ENCODE measurements at regions not wholly inside any gene's neighbourhood (a gene's known extent, or its start where the extent isn't known, plus 50 kb on each side); places are given as distances from the start of the nearest gene placed in this dataset.
"Not testable (repeated sequence)": the region's sequence is repeated elsewhere in the genome, so short reads cannot be mapped to it uniquely, and the experiment has no call there.

DNA sequence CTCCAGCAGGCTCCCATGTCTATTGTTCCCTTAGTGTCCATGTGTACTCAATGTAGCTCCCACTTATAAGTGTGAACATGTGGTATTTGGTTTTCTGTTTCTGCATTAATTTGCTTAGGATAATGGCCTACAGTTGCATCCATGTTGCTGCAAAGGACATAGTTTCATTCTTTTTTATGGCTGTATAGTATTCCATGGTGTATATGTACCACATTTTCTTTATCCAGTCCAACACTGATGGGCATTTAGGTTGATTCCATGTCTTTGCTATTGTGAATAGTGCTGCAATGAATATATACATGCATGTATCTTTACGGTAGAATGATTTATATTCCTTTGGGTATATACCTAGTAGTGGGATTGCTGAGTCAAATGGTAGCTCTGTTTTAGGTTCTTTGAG lies 116.5 kb upstream of the UGP2 start:
- not testable (repeated sequence) for TF ChIP-seq RXRA (IDR thresholded peaks at IDR 0.05; ENCODE audit: borderline replicate concordance, low read depth); YY1 (IDR thresholded peaks at IDR 0.05; ENCODE audit: low read depth); CHD2 (IDR thresholded peaks at IDR 0.05; ENCODE audit: low read length, partially characterized antibody); RAD21 (IDR thresholded peaks at IDR 0.05; ENCODE audit: low read length); POLR2AphosphoS5 (IDR thresholded peaks at IDR 0.05; ENCODE audit: low read depth, low read length); REST (IDR thresholded peaks at IDR 0.05; ENCODE audit: low read depth, low read length); EZH2phosphoT487 (IDR thresholded peaks at IDR 0.05; ENCODE audit: borderline replicate concordance, low read depth); TAF1 (IDR thresholded peaks at IDR 0.05; ENCODE audit: borderline replicate concordance, low read depth, low read length); NFIC (IDR thresholded peaks at IDR 0.05; ENCODE audit: borderline replicate concordance); GABPA (IDR thresholded peaks at IDR 0.05; ENCODE audit: low read depth); FOXJ3 (CRISPR knock-in tag; IDR thresholded peaks at IDR 0.05)
- TF ChIP-seq, protein P1, sequence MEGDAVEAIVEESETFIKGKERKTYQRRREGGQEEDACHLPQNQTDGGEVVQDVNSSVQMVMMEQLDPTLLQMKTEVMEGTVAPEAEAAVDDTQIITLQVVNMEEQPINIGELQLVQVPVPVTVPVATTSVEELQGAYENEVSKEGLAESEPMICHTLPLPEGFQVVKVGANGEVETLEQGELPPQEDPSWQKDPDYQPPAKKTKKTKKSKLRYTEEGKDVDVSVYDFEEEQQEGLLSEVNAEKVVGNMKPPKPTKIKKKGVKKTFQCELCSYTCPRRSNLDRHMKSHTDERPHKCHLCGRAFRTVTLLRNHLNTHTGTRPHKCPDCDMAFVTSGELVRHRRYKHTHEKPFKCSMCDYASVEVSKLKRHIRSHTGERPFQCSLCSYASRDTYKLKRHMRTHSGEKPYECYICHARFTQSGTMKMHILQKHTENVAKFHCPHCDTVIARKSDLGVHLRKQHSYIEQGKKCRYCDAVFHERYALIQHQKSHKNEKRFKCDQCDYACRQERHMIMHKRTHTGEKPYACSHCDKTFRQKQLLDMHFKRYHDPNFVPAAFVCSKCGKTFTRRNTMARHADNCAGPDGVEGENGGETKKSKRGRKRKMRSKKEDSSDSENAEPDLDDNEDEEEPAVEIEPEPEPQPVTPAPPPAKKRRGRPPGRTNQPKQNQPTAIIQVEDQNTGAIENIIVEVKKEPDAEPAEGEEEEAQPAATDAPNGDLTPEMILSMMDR (IDR thresholded peaks at IDR 0.05), result not testable (repeated sequence)
- TF ChIP-seq, protein P2, sequence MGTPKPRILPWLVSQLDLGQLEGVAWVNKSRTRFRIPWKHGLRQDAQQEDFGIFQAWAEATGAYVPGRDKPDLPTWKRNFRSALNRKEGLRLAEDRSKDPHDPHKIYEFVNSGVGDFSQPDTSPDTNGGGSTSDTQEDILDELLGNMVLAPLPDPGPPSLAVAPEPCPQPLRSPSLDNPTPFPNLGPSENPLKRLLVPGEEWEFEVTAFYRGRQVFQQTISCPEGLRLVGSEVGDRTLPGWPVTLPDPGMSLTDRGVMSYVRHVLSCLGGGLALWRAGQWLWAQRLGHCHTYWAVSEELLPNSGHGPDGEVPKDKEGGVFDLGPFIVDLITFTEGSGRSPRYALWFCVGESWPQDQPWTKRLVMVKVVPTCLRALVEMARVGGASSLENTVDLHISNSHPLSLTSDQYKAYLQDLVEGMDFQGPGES (IDR thresholded peaks at IDR 0.05; ENCODE audit: low read depth, low read length), result not testable (repeated sequence)

Measured in SK-N-SH (cell line).